Ishikawa (cell line): ENCODE measurements at regions not wholly inside any gene's neighbourhood (a gene's known extent, or its start where the extent isn't known, plus 50 kb on each side); places are given as distances from the start of the nearest gene placed in this dataset.

Experiments used
- CEBPB ChIP-seq: IDR thresholded peaks from 2 replicates; pipeline ENCODE4 v1.6.1; 2012
- CREB1 ChIP-seq: IDR thresholded peaks from 2 replicates; pipeline ENCODE4 v1.6.1; 2012; ENCODE audit warnings: low read depth
- EGR1 ChIP-seq: IDR thresholded peaks from 2 replicates; pipeline ENCODE4 v1.6.1; 2012
- EP300 ChIP-seq: IDR thresholded peaks from 2 replicates; pipeline ENCODE4 v1.6.1; 2012; ENCODE audit warnings: borderline replicate concordance
- FOXM1 ChIP-seq: IDR thresholded peaks from 2 replicates; pipeline ENCODE4 v1.6.1; 2012; ENCODE audit warnings: low read depth, borderline replicate concordance
- NFIC ChIP-seq: IDR thresholded peaks from 2 replicates; pipeline ENCODE4 v1.6.1; 2012
- RAD21 ChIP-seq: IDR thresholded peaks from 2 replicates; pipeline ENCODE4 v1.6.1; 2012; ENCODE audit warnings: low read depth
- TAF1 ChIP-seq: IDR thresholded peaks from 2 replicates; pipeline ENCODE4 v1.6.1; 2012; ENCODE audit warnings: low read depth, mild to moderate bottlenecking
- TCF12 ChIP-seq: IDR thresholded peaks from 2 replicates; pipeline ENCODE4 v1.6.1; 2012; ENCODE audit warnings: low read depth
- TEAD4 ChIP-seq: IDR thresholded peaks from 2 replicates; pipeline ENCODE4 v1.6.1; 2012
- YY1 ChIP-seq: IDR thresholded peaks from 2 replicates; pipeline ENCODE4 v1.6.1; 2012; ENCODE audit warnings: low read depth
- ZBTB7A ChIP-seq: IDR thresholded peaks from 2 replicates; pipeline ENCODE4 v1.6.1; 2012; ENCODE audit warnings: low read depth
- TF ChIP-seq, protein P1 (sequence below): IDR thresholded peaks from 2 replicates; pipeline ENCODE4 v1.6.1; 2012
- TF ChIP-seq, protein P2 (sequence below): IDR thresholded peaks from 2 replicates; pipeline ENCODE4 v1.6.1; 2012
- TF ChIP-seq, protein P3 (sequence below): IDR thresholded peaks from 2 replicates; pipeline ENCODE4 v1.6.1; 2012; ENCODE audit warnings: low read depth, mild to moderate bottlenecking

DNA sequence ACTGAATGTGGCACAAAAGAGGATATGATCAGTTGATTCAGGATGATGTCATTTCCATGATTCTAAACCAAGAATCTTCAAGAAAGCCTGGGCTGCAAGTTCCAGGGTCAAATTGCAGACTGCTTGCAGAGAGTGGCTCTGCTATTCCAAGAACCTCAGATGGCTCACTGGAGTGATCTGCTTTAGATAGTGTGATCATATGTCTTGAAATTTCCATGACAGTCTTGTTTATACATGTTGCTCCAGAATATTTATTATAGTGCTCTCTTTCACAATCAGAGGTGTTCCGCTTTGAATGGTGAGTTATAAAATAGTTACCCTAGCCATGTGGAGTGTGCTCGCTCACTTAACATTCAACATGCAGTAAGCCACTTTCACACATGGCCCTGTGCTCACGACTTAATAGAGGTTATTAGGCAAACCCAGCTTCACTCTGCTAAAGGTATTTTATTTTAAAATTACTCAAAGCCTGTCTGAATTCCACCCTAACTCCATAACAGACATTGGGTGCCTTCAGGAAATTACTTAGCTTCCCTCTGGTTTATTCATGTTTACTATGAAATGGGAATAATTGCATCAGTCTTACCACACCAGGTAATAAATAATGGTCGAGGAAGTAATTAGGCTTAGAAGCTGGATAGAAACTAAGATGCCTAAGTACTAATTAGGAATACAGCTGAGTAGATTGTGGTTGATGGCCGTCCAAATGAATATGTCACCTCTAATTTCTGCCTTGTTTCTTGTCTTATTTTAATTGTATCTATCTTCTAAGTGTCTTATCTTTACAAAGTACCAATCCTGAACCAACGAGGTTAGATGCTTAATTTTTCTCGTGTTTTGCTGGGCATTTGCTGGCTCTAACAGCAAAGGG is 187.9 kb downstream of the ETS1 start:
- TF ChIP-seq CEBPB = no peak
- no peak for TF ChIP-seq YY1
- TF ChIP-seq, protein P1, sequence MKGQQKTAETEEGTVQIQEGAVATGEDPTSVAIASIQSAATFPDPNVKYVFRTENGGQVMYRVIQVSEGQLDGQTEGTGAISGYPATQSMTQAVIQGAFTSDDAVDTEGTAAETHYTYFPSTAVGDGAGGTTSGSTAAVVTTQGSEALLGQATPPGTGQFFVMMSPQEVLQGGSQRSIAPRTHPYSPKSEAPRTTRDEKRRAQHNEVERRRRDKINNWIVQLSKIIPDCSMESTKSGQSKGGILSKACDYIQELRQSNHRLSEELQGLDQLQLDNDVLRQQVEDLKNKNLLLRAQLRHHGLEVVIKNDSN = no peak
- TF ChIP-seq, protein P2, sequence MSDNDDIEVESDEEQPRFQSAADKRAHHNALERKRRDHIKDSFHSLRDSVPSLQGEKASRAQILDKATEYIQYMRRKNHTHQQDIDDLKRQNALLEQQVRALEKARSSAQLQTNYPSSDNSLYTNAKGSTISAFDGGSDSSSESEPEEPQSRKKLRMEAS = no peak
- no peak for TF ChIP-seq ZBTB7A
- TF ChIP-seq, protein P3, sequence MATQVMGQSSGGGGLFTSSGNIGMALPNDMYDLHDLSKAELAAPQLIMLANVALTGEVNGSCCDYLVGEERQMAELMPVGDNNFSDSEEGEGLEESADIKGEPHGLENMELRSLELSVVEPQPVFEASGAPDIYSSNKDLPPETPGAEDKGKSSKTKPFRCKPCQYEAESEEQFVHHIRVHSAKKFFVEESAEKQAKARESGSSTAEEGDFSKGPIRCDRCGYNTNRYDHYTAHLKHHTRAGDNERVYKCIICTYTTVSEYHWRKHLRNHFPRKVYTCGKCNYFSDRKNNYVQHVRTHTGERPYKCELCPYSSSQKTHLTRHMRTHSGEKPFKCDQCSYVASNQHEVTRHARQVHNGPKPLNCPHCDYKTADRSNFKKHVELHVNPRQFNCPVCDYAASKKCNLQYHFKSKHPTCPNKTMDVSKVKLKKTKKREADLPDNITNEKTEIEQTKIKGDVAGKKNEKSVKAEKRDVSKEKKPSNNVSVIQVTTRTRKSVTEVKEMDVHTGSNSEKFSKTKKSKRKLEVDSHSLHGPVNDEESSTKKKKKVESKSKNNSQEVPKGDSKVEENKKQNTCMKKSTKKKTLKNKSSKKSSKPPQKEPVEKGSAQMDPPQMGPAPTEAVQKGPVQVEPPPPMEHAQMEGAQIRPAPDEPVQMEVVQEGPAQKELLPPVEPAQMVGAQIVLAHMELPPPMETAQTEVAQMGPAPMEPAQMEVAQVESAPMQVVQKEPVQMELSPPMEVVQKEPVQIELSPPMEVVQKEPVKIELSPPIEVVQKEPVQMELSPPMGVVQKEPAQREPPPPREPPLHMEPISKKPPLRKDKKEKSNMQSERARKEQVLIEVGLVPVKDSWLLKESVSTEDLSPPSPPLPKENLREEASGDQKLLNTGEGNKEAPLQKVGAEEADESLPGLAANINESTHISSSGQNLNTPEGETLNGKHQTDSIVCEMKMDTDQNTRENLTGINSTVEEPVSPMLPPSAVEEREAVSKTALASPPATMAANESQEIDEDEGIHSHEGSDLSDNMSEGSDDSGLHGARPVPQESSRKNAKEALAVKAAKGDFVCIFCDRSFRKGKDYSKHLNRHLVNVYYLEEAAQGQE = no peak
- no peak for TF ChIP-seq NFIC
- no peak for TF ChIP-seq TCF12
- no peak for TF ChIP-seq TEAD4
- TF ChIP-seq FOXM1 = no peak
- no peak for TF ChIP-seq TAF1
- no peak for TF ChIP-seq EGR1

DNA sequence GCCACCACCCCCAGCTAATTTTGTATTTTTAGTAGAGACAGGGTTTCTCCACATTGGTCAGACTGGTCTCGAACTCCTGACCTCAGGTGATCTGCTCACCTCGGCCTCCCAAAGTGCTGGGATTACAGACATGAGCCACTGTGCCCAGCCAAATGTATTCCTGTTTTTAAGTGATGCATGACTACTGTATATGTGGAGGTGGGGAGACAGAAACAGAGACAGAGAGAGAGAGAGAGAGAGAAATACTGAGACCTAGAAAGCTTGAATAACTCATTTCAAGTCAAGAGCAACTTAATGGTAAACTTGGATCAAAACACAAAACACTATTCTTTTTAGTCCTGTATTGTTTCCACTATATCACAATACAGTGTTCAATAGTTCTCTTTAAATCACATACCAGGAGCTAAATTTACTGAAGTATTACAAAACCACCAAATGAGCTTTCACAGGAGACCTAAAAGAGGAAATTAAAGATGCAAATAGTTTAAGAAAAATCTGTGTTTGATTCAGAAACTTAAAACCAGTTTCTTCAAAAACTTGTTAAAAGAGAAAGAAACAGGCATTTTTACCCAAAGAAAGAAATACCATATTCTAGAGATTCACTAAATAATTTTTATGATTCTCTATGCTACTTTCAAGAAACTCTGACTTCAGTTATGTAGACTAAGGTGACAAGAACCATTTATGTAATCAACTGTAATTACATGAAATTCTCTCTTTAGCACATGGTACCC is 188.7 kb downstream of the ETS1 start:
- TF ChIP-seq RAD21 = no peak
- no peak for TF ChIP-seq EGR1
- TF ChIP-seq, protein P2 = no peak
- no peak for TF ChIP-seq TEAD4

DNA sequence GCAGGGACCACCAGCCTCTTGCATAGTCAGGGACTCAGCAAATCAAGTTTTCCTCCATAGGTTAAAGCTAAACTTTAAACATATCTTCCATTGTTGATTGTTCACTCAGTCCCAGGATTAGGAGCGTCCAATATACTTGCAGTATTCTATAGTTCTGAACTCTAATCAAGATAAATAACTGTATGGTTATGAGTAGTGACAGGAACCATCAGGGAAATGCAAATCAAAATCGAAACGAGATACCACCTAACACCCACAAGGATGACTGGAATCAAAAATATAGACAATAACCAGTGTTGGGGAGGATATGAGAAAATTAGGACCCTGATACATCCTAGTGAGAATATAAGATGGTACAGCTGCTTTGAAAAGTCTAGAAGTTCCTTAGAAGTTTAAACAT is 190.0 kb downstream of the ETS1 start:
- TF ChIP-seq EGR1 (no peak), NFIC (no peak), CEBPB (no peak), ZBTB7A (no peak), TAF1 (no peak), YY1 (no peak), FOXM1 (no peak), TEAD4 (no peak), RAD21 (no peak), TCF12 (no peak)
- TF ChIP-seq, protein P2 = no peak
- TF ChIP-seq, protein P1 = no peak
- TF ChIP-seq, protein P3 = no peak

DNA sequence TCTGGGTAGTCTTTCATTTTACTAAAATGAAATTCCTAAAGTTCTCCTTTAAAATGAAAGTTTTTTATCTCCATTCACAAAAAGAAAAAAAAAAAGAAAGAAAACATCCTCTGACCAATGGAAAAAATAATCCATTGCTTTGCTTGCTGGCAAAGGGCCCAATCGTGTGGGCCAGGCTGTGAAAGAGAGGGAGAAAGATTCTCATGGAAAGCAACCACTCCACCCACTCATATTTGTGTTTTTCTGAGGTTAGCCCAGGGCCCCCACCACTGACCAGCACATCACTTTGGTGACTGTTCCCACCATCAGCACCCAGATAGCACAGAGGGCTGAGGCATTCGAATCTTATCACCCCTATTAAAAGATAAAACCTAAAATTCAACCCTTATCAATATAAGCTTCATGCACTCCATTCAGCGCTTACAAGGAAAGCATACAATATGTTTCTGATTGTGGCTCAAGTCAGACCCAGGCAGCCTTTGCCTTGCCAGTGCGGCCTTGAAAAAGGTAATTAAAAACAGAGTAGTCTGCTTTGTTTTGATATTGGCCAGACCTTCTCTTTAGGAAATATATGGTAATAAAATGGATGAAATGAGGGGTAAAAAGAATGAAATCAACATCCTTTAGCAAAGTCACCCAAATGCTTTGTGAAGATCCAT is 192.8 kb downstream of the ETS1 start:
- no peak for TF ChIP-seq CREB1

DNA sequence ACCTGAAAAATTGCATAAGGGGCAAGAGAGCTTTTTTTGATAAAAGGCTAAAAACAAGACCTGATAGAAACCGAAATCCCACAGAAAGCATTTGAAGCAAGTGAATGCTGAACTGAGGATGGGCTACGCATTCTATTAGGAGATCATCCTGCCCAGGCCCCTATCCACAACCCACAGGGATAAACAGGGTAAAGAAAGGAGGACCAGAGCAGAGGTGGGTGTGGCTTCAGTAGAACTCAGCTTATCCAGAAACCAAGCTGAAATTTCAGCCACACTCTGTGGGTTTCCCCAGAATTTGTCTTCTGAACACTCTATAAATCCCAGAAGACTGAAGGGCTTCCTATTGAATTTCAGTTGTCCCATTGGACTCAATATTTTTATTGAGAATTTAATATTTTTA is 195.1 kb downstream of the ETS1 start:
- TF ChIP-seq CEBPB (no peak), TCF12 (no peak), TAF1 (no peak), ZBTB7A (no peak), EP300 (no peak), TEAD4 (no peak), EGR1 (no peak), YY1 (no peak), RAD21 (no peak), NFIC (no peak), FOXM1 (no peak)
- TF ChIP-seq, protein P1 = no peak
- TF ChIP-seq, protein P2 = no peak
- TF ChIP-seq, protein P3 = no peak
